HepG2 (cell line): ENCODE measurements at regions not wholly inside any gene's neighbourhood (a gene's known extent, or its start where the extent isn't known, plus 50 kb on each side); places are given as distances from the start of the nearest gene placed in this dataset.

Experiments used
- BORCS8-MEF2B ChIP-seq: sonication (generic); formaldehyde crosslinking; IDR thresholded peaks from 2 replicates; pipeline ENCODE4 v1.8.0; 2022; ENCODE audit warnings: mild to moderate bottlenecking, missing genetic modification reagents
- ELF1 ChIP-seq: sonication (generic); formaldehyde crosslinking; IDR thresholded peaks from 2 replicates; pipeline ENCODE4 v1.4.0; 2020; ENCODE audit warnings: missing genetic modification reagents
- ESRRA ChIP-seq: sonication (generic); formaldehyde crosslinking; IDR thresholded peaks from 2 replicates; pipeline ENCODE4 v1.5.1; 2020; ENCODE audit warnings: mild to moderate bottlenecking, low read depth, missing genetic modification reagents
- GMEB2 ChIP-seq: IDR thresholded peaks from 2 replicates; pipeline ENCODE4 v1.6.1; 2016; ENCODE audit warnings: missing biosample characterization, missing genetic modification reagents, low read depth
- GZF1 ChIP-seq: sonication (generic); formaldehyde crosslinking; IDR thresholded peaks from 2 replicates; pipeline ENCODE4 v1.5.1; 2020; ENCODE audit warnings: mild to moderate bottlenecking, missing genetic modification reagents
- HNF1A ChIP-seq, 2 experiments: sonication (generic) in 1 of 2; formaldehyde crosslinking in 1 of 2; IDR thresholded peaks; 2 replicates each; pipeline versions ENCODE4 v1.4.0 to v1.6.1; 2016 to 2020; ENCODE audit warnings: borderline replicate concordance in 1 of 2, low read depth in 1 of 2, mild to moderate bottlenecking in 1 of 2, missing genetic modification reagents in 1 of 2
- HNF4A ChIP-seq: sonication (generic); formaldehyde crosslinking; IDR thresholded peaks from 2 replicates; pipeline ENCODE4 v1.4.0; 2020; ENCODE audit warnings: missing genetic modification reagents
- HNRNPLL ChIP-seq: fragments of 200-400 bp; formaldehyde crosslinking; IDR thresholded peaks from 2 replicates; pipeline ENCODE4 v1.6.1; 2017; ENCODE audit warnings: mild to moderate bottlenecking, low read depth, low read length; ENCODE audit not compliant: poor library complexity, severe bottlenecking
- MEIS1 ChIP-seq: sonication (generic); formaldehyde crosslinking; IDR thresholded peaks from 2 replicates; pipeline ENCODE4 v1.9.0; 2021; ENCODE audit warnings: mild to moderate bottlenecking, missing genetic modification reagents, moderate library complexity, borderline replicate concordance
- MTA3 ChIP-seq: sonication (generic); formaldehyde crosslinking; IDR thresholded peaks from 2 replicates; pipeline ENCODE4 v1.4.0; 2020; ENCODE audit warnings: missing genetic modification reagents
- RCOR2 ChIP-seq: IDR thresholded peaks from 2 replicates; pipeline ENCODE4 v1.6.1; 2016; ENCODE audit warnings: missing biosample characterization, missing genetic modification reagents
- RXRA ChIP-seq: sonication (generic); formaldehyde crosslinking; IDR thresholded peaks from 2 replicates; pipeline ENCODE4 v1.5.1; 2020; ENCODE audit warnings: missing genetic modification reagents
- SAFB2 ChIP-seq: sonication (generic); formaldehyde crosslinking; IDR thresholded peaks from 2 replicates; pipeline ENCODE4 v1.5.1; 2020; ENCODE audit warnings: missing genetic modification reagents, low read depth, mild to moderate bottlenecking, borderline replicate concordance
- SCMH1 ChIP-seq: sonication (generic); formaldehyde crosslinking; IDR thresholded peaks from 2 replicates; pipeline ENCODE4 v1.9.0; 2021; ENCODE audit warnings: missing genetic modification reagents, mild to moderate bottlenecking, borderline replicate concordance
- SIN3A ChIP-seq: IDR thresholded peaks from 2 replicates; pipeline ENCODE4 v1.6.1; 2011; ENCODE audit warnings: low read depth, mild to moderate bottlenecking, control low read depth, low read length, borderline replicate concordance
- TEAD2 ChIP-seq: sonication (generic); formaldehyde crosslinking; IDR thresholded peaks from 2 replicates; pipeline ENCODE4 v1.9.0; 2021; ENCODE audit warnings: missing genetic modification reagents
- TEAD3 ChIP-seq: optimal IDR thresholded peaks from 2 replicates; pipeline ENCODE3; 2016; ENCODE audit warnings: borderline replicate concordance
- ZFYVE20 ChIP-seq: sonication (generic); formaldehyde crosslinking; IDR thresholded peaks from 2 replicates; pipeline ENCODE4 v1.8.0; 2023; ENCODE audit warnings: low read depth, mild to moderate bottlenecking, moderate library complexity, missing genetic modification reagents, borderline replicate concordance
- ZNF263 ChIP-seq: sonication (generic); formaldehyde crosslinking; IDR thresholded peaks from 2 replicates; pipeline ENCODE4 v1.4.0; 2020; ENCODE audit warnings: missing genetic modification reagents
- TF ChIP-seq, protein P1 (sequence below): sonication (generic); formaldehyde crosslinking; IDR thresholded peaks from 2 replicates; pipeline ENCODE4 v1.9.0; 2021; ENCODE audit warnings: missing genetic modification reagents, borderline replicate concordance

DNA sequence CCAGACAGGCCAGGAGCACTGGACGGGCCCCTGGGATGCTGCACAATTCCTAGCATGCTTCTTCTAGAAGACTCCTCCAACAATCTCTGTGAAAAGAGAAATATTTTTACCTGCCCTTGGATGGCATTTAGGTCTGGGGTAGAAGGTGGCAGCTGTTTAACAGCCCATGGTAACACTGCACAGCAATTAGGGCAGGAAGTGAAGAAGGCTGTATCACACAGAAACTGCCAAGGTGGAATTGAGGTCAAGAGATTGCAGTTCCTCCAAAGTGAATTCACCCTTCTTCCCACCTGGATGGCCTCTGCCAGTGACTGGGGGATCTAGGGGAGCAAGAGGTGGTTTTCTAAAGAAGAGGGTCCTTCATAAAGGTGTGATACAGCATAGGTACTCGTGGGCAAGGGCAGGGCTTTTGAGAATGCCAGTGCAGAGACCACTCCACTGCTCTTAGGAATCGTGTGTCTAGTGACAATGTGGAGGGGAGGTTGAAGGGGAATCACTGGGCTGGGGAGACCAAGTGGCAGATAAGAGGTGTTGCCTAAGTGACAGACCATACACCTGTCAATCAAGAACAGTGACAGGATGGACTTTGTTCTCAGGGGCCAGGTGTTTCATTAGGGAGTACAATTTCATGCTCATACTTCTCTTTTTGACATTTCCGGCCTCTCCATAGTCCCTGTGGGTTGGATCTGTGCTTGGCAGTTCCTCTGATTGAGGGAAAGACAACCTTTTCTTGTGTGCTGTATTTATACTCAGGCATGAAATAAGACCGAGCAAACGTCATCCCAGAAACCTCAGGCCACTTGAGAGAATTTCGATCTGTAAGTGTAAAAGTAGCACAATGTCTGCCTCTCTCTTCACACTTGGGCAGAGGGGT, 83.5 kb upstream of the BCL6 start (continued):
- TF ChIP-seq GMEB2 (no peak), TEAD2 (no peak), ELF1 (CRISPR knock-in tag) (0 out of 2 replicates have a peak, but pooled peaks have one; percentile 9), RXRA (CRISPR knock-in tag) (no peak), RCOR2 (CRISPR knock-in tag) (no peak), HNF1A (IDR thresholded peaks at IDR 0.05; ENCODE audit: low read depth) (no peak), HNF1A (CRISPR knock-in tag; IDR thresholded peaks at IDR 0.05; ENCODE audit: borderline replicate concordance) (no peak), ZFYVE20 (CRISPR knock-in tag) (no peak), BORCS8-MEF2B (CRISPR knock-in tag) (no peak), SAFB2 (CRISPR knock-in tag) (no peak), SCMH1 (CRISPR knock-in tag) (no peak), MEIS1 (CRISPR knock-in tag) (peak; percentile 93; the same call in 1 of the 2 replicates), HNRNPLL (no peak), HNF4A (CRISPR knock-in tag) (peak; percentile 86), MTA3 (CRISPR knock-in tag) (no peak), ESRRA (CRISPR knock-in tag) (no peak), GZF1 (no peak), ZNF263 (CRISPR knock-in tag) (no peak), SIN3A (no peak), TEAD3 (CRISPR knock-in tag) (peak; percentile 36)
- TF ChIP-seq, protein P1, sequence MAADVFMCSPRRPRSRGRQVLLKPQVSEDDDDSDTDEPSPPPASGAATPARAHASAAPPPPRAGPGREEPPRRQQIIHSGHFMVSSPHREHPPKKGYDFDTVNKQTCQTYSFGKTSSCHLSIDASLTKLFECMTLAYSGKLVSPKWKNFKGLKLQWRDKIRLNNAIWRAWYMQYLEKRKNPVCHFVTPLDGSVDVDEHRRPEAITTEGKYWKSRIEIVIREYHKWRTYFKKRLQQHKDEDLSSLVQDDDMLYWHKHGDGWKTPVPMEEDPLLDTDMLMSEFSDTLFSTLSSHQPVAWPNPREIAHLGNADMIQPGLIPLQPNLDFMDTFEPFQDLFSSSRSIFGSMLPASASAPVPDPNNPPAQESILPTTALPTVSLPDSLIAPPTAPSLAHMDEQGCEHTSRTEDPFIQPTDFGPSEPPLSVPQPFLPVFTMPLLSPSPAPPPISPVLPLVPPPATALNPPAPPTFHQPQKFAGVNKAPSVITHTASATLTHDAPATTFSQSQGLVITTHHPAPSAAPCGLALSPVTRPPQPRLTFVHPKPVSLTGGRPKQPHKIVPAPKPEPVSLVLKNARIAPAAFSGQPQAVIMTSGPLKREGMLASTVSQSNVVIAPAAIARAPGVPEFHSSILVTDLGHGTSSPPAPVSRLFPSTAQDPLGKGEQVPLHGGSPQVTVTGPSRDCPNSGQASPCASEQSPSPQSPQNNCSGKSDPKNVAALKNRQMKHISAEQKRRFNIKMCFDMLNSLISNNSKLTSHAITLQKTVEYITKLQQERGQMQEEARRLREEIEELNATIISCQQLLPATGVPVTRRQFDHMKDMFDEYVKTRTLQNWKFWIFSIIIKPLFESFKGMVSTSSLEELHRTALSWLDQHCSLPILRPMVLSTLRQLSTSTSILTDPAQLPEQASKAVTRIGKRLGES (CRISPR knock-in tag) = no peak
